ENCODE measurements at regions not wholly inside any gene's neighbourhood (a gene's known extent, or its start where the extent isn't known, plus 50 kb on each side); places are given as distances from the start of the nearest gene placed in this dataset.

DNA sequence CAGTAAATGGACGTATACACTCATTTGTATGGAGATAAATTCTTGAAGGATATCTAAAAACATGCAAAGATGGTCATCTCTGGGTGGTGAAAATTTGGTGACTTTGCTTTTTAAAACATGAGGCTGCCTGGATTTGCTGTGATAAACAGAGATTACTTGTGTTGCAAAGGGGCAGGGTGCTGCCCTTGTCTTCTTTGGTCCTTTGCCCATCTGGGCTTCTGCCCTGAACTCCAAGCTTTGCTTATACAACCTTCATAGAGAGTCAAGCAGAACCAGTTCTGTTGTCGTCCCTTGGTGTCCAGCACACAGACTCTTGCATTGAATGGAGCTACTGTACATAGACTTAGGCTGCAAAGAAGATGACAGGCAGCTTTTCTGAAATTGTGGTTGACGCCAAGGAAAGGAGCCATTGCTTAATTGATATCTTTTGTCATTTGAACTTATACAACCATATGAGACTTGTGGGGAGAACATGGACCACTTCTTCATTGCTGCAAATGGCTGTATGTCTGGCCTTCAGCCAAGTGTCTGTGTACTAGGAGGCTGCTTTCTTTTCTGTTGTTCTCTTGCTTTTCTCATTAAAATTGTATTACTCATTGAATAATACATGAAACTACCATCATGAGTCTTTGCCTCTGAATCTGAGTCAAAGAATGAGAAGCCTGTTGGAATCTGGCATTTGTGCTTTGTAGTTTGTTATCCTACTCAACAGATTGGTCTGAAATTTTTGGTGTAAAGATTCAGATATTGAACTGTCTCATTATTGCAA, 152.5 kb downstream of the DMRT2 start:
- DNase-seq: no peak

DNA sequence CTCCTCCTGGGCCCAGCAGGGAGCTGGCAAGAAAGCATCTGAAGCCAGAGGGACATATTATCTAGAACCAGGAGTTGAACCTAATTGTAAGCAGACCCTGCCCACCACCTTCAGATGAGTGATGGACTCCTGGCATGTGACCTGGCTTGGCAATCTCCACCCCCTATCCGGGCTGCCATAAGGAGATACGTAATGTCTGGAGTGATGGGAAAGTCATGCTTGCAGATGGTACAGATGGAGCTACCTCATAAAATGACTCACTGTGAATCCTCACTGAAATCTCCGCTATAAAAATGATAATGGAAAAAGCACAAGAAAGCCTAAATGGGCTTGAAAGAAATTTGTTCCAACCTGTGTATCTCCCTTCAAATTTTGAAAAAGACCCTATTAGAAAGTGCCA, 157.5 kb downstream of the DMRT2 start:
- DNase-seq: no peak

DNA sequence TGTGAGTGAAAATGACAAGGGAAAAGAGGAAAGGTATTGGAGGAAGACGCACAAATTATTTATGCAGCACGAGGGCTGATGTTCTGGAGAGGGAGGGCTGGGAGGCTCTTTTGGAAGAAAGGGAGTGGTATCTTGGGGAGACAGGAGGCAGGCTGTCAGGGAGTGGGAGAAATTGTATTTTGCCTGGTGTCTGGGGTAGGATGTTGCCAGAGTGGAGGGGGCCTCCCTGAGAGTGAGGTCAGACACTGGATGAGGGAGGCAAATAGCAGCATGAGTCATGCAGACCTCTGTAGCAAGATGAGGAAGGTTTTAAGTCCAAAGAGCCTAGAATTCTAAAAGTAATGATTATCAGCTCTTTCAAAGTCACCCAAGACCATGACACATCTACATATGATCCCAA, 158.0 kb downstream of the DMRT2 start:
- DNase-seq: no peak

DNA sequence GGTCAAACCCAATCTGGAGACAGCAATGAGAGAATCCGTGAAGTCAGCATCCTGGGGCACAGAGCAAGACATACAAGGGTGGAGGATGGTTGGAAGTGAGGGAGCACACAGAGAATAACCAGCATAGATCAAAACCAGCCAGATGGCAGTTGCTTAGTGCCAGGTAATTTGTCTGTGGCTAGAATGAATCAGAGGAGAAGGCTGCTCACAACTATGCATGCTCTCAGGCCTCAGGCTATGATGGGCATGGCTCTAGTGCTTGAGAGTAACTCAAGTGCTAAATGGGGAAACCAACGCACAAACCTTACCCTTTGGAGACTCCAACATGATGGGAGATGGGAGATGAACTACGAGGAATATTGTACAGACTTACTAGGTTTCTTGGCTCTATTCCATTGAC, 160.8 kb downstream of the DMRT2 start:
- DNase-seq: no peak

DNA sequence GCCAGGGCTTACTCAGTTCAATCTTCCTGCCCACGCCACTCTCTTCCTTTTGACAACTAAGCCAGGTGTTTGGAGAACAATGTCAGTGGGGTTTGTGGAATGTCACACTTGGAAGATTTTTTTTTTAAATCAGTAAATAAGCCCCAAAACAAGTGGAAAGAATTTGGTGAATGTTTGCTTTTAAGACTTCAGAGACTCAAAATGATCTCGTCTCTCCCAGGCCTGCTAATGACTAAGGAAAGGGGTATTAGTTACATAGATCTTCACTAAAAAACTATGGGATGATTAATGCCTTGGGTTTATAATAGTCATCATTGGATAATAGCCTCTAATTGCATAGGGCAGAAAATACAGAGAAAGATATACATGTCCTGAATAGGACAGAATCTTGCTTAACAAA, 166.4 kb downstream of the DMRT2 start:
- no peak for DNase-seq

DNA sequence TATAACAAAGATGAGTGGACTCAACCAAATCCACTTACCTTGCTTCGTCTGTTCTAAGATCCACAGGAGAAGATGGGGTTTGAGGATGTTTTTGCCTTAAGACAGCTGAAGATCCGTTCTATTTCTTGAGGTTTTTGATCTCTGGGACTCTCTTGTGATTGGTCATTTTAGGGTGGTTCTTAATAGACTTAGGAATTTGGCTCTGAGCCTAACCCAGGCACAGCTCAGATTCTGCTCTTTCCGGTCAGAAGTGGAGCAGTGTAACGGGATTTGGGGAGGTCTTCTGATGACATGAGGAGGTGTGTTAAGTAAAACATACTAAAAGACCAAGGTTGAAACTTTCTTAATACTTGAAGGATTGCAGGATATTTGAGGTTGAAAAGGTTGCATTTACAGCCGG, 166.9 kb downstream of the DMRT2 start:
- no peak for DNase-seq

DNA sequence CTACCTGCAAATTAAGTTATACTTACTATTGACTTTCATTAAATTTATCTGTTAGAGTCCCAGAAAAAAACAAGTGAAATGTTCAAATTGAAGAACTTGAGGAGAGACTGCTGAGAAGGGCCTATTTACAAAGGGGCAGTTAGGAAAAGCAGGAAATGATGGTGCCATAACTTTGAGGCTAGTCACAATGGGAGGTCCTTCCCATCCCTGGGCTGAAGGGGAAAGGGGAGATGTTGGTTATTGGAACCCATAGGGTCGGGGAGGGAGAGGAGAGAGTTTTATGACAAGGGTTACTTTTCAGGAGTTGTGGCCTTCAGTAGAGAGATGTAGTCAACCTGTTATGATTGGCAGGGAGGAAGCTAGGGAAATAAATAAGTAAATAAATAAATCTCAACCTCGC, 169.1 kb downstream of the DMRT2 start:
- DNase-seq: no peak

DNA sequence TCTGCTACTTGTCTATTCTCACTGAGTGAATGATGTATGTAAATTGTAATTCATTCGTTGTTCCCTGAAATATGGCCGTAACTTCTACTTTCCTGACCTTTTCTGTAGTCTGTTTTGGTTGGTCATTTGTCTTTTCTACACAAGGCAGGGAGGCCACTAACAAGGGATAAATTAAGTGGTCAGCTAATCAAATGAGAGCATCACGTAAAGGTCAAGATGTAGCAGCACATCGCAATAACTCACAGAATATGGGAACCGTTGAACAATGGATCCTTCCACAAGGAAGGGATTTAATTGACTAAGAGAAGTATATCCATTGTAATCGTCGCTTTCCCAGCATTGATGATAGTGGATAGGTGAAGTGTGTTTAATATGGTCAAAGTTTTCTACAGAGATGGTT, 171.1 kb downstream of the DMRT2 start:
- DNase-seq: no peak

DNA sequence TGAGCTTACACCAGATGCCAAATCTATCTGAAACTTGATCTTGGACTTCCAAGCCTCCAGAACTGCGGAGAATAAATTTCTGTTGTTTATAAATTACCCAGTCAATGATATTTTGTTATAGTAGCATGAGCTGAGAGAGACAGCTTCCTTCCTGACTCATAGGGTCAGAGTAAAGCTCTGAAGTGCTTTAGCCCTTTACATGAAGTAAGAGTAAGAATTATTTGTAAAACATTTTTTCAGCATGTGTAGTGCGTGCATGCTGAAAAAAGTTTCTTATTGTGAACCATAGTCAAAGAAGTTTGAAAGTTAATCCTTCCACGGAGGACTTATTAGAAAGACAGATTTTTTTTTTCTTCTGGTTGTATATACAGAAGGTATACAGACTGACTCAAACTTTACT, 172.4 kb downstream of the DMRT2 start:
- DNase-seq: no peak

DNA sequence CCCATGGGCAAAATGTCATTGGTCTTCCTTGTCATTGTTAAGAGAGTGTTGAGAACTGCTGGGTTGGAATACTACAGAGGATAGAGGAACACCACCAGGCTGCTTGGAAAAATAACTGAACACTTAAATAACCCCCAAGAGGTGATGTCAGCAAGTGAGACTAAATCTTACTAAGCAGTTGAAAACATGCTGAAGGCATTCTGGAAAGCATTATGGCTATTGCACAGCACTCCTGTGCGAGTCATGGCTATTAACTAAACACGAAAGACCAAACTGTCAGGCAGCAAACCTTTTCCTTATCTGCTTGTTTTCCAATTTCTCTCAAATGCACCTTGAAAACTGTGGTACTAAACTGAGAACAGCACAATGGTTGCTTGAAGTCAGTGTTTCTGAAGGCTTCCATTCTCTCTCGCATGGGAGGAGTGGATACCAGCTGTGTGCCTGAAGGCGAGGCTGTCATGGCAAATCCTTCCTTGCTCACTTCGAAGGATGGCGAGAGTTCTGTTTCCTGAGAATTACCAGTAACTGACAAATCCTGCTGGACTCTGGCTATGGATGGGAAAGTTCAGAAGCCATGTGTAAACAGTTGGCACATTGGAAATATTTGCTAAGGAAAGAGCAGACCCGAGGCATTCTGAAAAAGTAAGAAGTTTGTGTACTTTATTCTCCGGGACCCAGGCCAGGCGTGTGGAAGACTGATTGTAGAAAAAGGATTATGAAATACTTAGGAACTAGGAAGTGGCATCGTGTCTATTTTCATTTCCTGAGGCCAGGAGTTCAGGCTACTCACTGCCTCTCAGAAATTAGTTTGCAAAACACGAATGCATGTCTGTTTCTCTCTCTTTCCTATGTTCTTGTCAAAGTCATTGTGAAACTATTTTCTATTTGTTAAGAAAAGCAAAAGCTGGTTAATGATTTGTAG, 182.1 kb downstream of the DMRT2 start:
- DNase-seq: no peak

DNA sequence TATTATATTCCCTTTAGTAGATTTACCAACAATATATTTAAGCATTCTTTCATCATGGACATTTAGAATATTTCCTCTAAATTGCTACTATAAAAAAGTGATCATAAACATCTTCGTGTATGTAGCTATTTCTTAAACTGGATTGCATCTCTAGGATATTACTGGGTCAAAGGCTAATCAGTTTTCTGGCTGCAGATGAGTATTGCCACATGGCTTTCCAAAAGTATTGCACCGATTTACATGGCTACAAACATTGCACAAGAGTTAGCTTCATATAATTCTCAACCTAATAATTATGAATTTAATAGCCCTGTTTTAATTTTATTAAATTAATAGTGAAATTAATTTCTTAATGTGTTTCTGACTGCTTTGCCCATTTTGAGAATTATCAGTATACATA, 183.4 kb downstream of the DMRT2 start:
- no peak for DNase-seq

DNA sequence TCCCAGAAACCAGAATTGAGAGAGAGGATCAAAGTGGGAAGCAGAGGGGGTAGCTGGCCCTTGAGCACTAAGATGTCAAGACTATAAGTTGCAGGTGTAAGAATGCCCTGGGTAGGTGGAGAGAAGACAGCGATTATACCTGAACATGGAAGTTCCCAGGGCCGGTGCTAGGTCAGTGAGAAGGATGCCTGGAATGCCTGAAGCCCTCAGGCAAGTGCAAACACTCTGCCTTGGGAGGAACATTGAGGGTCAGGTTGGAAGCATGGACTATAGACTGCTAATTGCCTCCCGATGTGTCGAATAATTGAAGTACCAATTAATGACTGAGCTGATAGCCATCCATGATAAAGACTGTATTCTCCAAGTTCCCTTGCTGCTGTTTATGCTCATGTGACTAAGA, 185.5 kb downstream of the DMRT2 start:
- DNase-seq: no peak

DNA sequence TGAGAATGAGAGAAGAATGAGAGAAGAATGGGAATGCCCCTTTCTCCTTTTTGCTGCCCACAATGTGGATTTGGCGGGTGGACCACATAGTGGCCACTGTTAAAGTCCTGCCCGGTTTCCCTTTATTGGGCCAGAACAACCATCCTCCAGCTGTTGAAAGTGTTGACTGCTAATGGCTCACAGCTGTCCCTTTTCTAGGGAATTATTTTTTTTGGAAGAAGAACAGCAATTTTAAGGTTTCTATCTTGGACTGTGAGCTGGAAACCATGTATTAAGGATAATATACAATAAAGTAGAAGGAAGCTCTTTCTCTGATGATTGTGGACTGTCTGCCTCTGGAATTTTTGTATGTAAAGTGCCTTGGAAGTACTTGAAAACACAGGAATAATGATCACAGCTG, 185.9 kb downstream of the DMRT2 start:
- DNase-seq: no peak

DNA sequence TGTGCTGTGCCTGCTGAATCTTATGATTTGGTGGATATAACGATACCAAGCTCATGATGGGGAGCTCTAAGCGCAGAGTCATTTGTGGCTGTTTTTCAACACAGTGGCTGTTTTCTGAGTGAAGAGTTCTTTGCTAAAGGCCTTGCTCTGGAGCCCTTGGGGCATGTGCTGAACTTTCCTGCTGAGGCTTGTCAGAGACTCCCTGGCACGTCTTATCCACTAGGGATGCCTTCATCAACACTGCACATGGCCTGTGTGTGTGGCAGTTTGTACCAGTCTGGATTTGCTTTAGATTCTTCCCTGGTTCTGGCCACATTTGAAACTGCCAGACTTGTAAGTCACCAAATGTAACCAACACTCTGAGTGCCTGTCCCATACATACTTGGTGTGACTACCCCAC, 188.2 kb downstream of the DMRT2 start:
- no peak for DNase-seq

DNA sequence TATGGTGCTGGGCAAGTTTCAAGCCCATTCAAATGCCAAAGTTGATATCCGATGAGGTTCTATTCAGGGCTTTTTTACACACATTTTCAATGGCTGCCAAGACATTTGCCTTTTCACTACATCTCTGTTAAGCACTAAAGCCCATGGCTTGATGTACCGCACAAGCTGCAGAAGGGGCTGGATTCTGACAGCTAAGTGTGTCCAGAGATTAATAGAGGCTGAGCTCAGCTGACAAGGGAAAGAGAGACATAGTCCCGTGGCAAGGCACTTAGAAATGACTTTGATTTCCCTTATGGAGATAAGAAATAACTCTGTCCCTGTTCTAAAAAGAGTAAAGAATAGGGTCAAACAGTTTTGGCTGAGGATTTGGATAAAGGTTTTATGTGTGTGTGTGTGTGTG, 198.6 kb downstream of the DMRT2 start:
- no peak for DNase-seq

DNA sequence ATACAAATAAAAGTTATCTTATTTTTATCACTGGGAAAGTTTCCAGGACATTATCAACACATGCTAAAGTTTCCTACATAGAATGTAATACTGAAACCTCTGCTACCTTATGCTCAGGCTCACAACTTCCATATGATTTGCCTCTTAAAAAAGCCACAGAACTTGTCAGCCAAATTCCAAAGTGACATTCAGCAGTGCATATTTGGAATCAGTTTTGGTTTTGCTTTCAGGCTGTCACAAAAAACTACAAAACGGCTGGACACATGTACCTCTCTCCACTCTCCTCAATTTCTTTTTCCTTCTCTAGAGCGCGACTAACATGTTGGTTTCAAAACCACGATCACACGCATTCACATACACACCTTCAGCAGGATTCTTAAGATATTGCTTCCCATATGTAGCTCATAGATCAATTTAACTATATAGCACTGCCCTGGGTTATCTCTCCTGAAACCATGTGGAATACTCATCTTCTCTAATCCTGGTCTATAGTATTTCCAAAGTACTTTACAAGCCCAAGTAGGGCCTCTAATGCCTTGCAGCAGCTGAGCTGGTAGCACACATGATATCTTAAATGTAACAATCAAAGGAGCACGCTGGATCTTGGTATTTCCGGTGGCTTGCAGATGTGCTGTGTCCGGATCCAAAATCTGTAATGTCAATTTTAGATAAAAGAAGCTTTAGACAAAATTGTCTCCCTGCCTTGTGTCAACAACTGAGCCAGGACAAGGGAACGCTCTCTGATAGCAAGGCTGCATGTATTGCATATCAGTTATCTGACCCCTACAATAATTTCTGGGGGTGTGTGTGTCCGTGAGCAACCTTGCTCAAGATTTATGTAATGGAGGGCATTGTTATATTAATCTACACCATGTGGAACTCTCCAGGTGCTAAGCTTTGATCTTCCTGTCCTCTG, 203.2 kb downstream of the DMRT2 start:
- DNase-seq: no peak

DNA sequence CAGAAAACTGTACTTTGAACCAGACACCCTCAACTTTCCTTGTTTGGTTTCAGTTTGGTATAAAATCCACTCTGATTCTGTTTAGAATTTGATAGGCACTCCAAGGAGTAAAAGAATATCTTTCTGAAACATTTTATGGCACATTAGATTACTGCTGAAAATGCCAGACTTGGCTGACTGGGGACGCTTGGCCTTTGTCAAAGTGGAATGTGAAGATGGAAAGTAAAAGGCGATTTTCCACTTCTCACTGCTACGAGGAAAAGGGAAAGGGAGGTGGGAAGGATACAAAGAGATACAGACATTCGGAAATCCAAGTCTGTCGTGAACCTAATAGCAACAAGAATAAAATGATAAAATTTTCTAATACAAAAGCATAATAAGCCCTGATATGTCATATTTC, 203.9 kb downstream of the DMRT2 start:
- no peak for DNase-seq

DNA sequence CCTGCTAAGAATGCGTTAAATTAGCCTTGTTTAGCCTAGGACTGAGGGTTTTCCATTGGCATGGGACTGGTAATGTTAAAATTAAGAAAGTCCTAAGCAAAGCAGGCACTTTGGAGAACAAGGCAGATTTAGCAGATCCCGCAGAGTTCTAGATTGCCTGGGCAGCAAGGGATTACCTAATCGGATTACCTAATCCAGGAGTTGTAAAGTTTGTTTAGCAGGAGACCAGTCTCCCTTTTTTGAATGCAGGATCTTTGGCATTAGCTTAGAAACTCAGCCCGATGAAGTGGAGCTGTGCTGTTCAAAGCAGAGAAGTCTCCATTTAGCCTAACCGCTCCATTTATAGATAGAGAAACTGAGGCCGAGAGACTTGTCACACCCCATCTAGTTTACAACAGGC, 206.0 kb downstream of the DMRT2 start:
- no peak for DNase-seq

DNA sequence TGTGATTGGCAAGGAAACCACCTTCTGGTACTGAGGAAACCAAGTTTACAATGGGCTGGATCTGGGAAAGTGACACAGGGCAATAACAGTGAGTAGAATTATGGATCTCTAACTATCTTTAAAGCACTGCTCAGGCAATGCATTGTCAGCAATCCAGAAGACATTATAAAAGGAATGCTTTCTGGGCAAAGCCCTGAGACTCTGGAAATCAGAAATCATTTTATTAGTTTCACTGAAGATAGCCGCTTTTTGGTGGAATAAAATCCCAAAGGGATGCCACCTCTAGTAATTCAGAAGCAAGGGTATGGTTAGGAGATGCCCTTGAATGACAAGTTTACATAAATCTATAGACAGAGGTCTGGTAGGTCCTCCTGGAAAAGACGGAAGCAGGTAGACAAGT, 211.1 kb downstream of the DMRT2 start:
- DNase-seq: no peak

DNA sequence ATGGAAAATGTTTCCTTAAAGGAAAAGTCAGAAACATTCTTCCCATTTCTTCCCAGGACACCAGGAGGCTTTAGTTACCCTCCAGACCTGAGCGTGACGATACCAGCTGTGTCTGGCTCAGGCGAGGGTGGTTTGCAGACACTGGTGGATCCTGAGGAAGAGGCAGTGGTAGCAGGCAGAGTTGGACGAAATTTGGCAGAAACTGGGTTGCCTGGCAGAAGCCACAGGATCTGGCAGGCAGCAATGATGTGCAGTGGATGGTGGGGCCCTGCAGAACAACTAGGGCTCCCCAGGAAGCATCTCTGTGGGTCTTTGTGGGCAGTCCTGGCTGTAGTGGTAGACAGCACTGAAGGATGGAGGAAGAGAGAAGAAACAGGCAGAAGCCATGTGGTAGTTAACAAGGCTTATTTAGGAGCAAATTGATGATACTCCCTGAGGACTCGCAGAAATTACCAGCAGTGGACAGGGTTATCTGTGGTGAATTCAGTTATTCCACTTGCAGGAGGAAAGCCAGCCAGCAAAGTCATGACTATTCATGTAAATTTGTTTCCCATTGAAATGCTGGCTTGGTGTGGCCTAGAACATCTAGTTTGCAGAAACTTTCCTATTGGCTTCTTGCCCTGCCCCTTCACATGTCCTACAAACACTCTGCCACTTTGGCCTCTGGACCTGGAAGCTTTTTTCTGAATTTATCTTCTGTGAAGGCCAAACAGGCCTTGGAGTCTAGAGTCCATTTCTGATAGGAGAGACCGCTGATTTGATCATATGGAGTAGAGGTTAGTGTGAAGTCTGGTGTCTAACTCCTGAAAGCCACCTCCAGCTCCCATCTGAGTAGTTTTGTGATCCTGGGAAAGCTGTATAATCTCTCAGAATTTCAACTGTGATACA, 212.0 kb downstream of the DMRT2 start:
- DNase-seq: no peak

DNA sequence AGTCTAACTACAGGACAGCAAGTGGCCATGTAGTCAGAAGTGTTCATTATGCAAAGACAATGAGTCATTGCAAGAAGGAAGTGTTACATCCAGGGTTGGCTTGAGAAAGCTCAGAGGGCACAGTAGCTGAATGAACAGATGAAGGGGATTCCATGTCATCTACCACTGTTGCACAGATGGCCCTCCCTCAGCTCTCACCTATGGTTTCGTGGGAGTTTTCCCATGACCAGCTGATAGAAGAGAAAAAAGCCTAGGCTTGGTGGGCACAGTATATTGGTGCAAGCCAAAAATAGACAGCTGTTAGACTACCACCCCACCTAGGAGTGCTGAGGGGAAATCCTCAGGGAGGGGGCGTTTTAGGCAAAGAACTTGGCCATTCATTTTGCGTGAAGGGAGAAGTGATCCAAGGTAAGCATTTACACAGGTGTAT, 217.0 kb downstream of the DMRT2 start:
- no peak for DNase-seq

DNA sequence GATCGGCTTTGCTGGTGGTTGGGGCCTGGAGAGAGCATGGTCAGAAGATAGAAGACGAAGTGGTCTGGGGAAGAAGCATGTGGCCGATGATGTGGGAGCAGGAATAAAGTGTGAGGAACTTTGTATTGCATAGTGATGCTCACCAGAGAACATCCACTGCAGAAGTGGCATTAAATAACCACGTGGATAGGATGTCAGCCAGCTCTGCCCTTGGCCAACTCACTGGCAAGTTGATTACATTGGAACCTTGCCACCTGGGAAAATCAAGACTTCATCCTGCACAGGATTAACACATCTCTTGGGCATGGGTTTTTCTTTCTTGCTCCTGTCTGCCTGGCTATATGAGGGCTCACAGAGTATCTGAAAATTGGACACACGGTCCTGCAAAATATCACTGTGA, 217.4 kb downstream of the DMRT2 start:
- no peak for DNase-seq
